HepG2 (cell line): ENCODE measurements at regions not wholly inside any gene's neighbourhood (a gene's known extent, or its start where the extent isn't known, plus 50 kb on each side); places are given as distances from the start of the nearest gene placed in this dataset.

ENCODE experiments used
- AHDC1 ChIP-seq: sonication (generic); formaldehyde crosslinking; IDR thresholded peaks from 2 replicates; pipeline ENCODE4 v1.5.1; 2020; ENCODE audit warnings: mild to moderate bottlenecking, missing genetic modification reagents, borderline replicate concordance
- ARID3A ChIP-seq: IDR thresholded peaks from 2 replicates; pipeline ENCODE4 v1.6.1; 2012; ENCODE audit warnings: low read depth, low read length, improper control_type of control experiment
- BHLHE40 ChIP-seq: IDR thresholded peaks from 2 replicates; pipeline ENCODE4 v1.6.1; 2011; ENCODE audit warnings: low read length, improper control_type of control experiment
- EZH2 ChIP-seq: conservative IDR thresholded peaks from 2 replicates; pipeline ENCODE4 v1.6.1; 2012; ENCODE audit warnings: mild to moderate bottlenecking, low read depth, low read length, moderate library complexity
- FOXK1 ChIP-seq: sonication (generic); formaldehyde crosslinking; IDR thresholded peaks from 2 replicates; pipeline ENCODE4 v1.4.0; 2020; ENCODE audit warnings: low read depth, missing genetic modification reagents, borderline replicate concordance
- HOXD1 ChIP-seq: sonication (generic); formaldehyde crosslinking; IDR thresholded peaks from 2 replicates; pipeline ENCODE4 v1.5.0; 2020; ENCODE audit warnings: missing genetic modification reagents
- KDM2A ChIP-seq: sonication (generic); formaldehyde crosslinking; IDR thresholded peaks from 2 replicates; pipeline ENCODE4 v1.4.0; 2020; ENCODE audit warnings: low read depth, missing genetic modification reagents, borderline replicate concordance
- KLF16 ChIP-seq, 2 experiments: sonication (generic) in 1 of 2; formaldehyde crosslinking in 1 of 2; IDR thresholded peaks; 2 replicates each; pipeline versions ENCODE4 v1.6.1 to v1.8.0; 2016 to 2023; ENCODE audit warnings: missing genetic modification reagents in 2 of 2, missing compliant biosample characterization in 1 of 2
- KLF6 ChIP-seq: IDR thresholded peaks from 2 replicates; pipeline ENCODE4 v1.8.0; 2016; ENCODE audit warnings: missing biosample characterization, missing genetic modification reagents
- NFE2 ChIP-seq: sonication (generic); formaldehyde crosslinking; IDR thresholded peaks from 2 replicates; pipeline ENCODE4 v1.4.0; 2020; ENCODE audit warnings: missing genetic modification reagents
- NR2C2 ChIP-seq: sonication (generic); formaldehyde crosslinking; IDR thresholded peaks from 2 replicates; pipeline ENCODE4 v1.4.0; 2020; ENCODE audit warnings: missing genetic modification reagents, mild to moderate bottlenecking, moderate library complexity, borderline replicate concordance
- TMF1 ChIP-seq: sonication (generic); formaldehyde crosslinking; IDR thresholded peaks from 2 replicates; pipeline ENCODE4 v1.8.1; 2022; ENCODE audit warnings: low read depth, missing genetic modification reagents
- ZBTB21 ChIP-seq: sonication (generic); formaldehyde crosslinking; IDR thresholded peaks from 2 replicates; pipeline ENCODE4 v1.4.0; 2020; ENCODE audit warnings: missing genetic modification reagents
- ZBTB25 ChIP-seq: IDR thresholded peaks from 2 replicates; pipeline ENCODE4 v1.6.1; 2018; ENCODE audit warnings: missing genetic modification reagents
- ZC3H4 ChIP-seq: sonication (generic); formaldehyde crosslinking; IDR thresholded peaks from 2 replicates; pipeline ENCODE4 v1.4.0; 2020; ENCODE audit warnings: missing genetic modification reagents, borderline replicate concordance
- ZNF234 ChIP-seq: sonication (generic); formaldehyde crosslinking; conservative IDR thresholded peaks from 2 replicates; pipeline ENCODE4 v1.5.1; 2020; ENCODE audit warnings: mild to moderate bottlenecking, missing genetic modification reagents
- ZNF296 ChIP-seq: sonication (generic); formaldehyde crosslinking; conservative IDR thresholded peaks from 2 replicates; pipeline ENCODE4 v1.5.0; 2020; ENCODE audit warnings: mild to moderate bottlenecking, missing genetic modification reagents
- ZNF30 ChIP-seq: sonication (generic); formaldehyde crosslinking; IDR thresholded peaks from 2 replicates; pipeline ENCODE4 v1.5.0; 2020; ENCODE audit warnings: mild to moderate bottlenecking, missing genetic modification reagents
- ZNF605 ChIP-seq: sonication (generic); formaldehyde crosslinking; IDR thresholded peaks from 2 replicates; pipeline ENCODE4 v1.8.0; 2022; ENCODE audit warnings: mild to moderate bottlenecking, missing genetic modification reagents
- ZNF678 ChIP-seq: sonication (generic); formaldehyde crosslinking; IDR thresholded peaks from 2 replicates; pipeline ENCODE4 v1.4.0; 2020; ENCODE audit warnings: mild to moderate bottlenecking, missing genetic modification reagents
- ZNF724P ChIP-seq: sonication (generic); formaldehyde crosslinking; IDR thresholded peaks from 2 replicates; pipeline ENCODE4 v1.8.0; 2022; ENCODE audit warnings: missing genetic modification reagents, borderline replicate concordance
- ZSCAN9 ChIP-seq: IDR thresholded peaks from 2 replicates; pipeline ENCODE4 v1.6.1; 2016; ENCODE audit warnings: borderline replicate concordance

GRCh38 chr9:91036826-91037510, 235.3 kb downstream of the SYK start (continued):
- TF ChIP-seq HOXD1 (CRISPR knock-in tag) (no peak), ZBTB21 (CRISPR knock-in tag) (no peak), ZNF296 (CRISPR knock-in tag) (no peak), TMF1 (CRISPR knock-in tag) (no peak; the same call in 1 of the 2 replicates), ZNF30 (CRISPR knock-in tag) (no peak), ZNF678 (CRISPR knock-in tag) (0 out of 2 replicates have a peak, but pooled peaks have one; percentile 45), AHDC1 (peak; percentile 76; the same call in 1 of the 2 replicates), BHLHE40 (peak; percentile 78), KLF6 (CRISPR knock-in tag) (0 out of 2 replicates have a peak, but pooled peaks have one; percentile 60), NR2C2 (no peak; the same call in none of the 2 replicates), ZNF234 (no peak), FOXK1 (peak; percentile 67), NFE2 (CRISPR knock-in tag) (no peak), ZBTB25 (CRISPR knock-in tag) (peak; percentile 88), ZSCAN9 (peak; percentile 73; the same call in 1 of the 2 replicates), KLF16 (CRISPR knock-in tag; IDR thresholded peaks at IDR 0.05) (peak in 1 of 2 experiments; percentile 93; a peak in 2 of 4 replicates), ZC3H4 (CRISPR knock-in tag) (0 out of 2 replicates have a peak, but pooled peaks have one; percentile 43), ZNF724P (peak; percentile 92; the same call in 1 of the 2 replicates), EZH2 (no peak), ZNF605 (peak; percentile 79), ARID3A (peak; percentile 57; the same call in 1 of the 2 replicates), KDM2A (CRISPR knock-in tag) (peak; percentile 91)
